Esophagus muscularis mucosa (tissue), 4 donors: ENCODE measurements at regions not wholly inside any gene's neighbourhood (a gene's known extent, or its start where the extent isn't known, plus 50 kb on each side); places are given as distances from the start of the nearest gene placed in this dataset.
A peak's percentile ranks its signal among the peaks of the same experiment; 100 is the strongest.

Experiments
- DNase-seq: peaks from one replicate; pipeline ENCODE4 v3.0.0-alpha.2; 2017; ENCODE audit errors: extremely low spot score
- H3K27ac ChIP-seq, 4 donors: fragments of 200-600 bp; sonication (generic); replicated peaks in 1 of 4; 1 replicate in 3 of 4; 2 replicates in 1 of 4; pipeline ENCODE4 v1.5.1; 2016 to 2019; ENCODE audit warnings: mild to moderate bottlenecking in 1 of 4
- H3K27me3 ChIP-seq, 4 donors: fragments of 200-600 bp; sonication (generic); one replicate each; pipeline versions ENCODE4 v1.5.1 to v1.6.0; 2016 to 2019
- H3K36me3 ChIP-seq, 4 donors: fragments of 200-600 bp; sonication (generic); one replicate each; pipeline ENCODE4 v1.5.1; 2016 to 2019
- H3K4me1 ChIP-seq, 4 donors: fragments of 200-600 bp; sonication (generic); one replicate each; pipeline ENCODE4 v1.5.1; 2016 to 2019
- H3K4me3 ChIP-seq, 4 donors: fragments of 200-600 bp; sonication (generic); 1 replicate in 2 of 4; 2 replicates in 2 of 4; pipeline ENCODE4 v1.5.1; 2016 to 2019; ENCODE audit warnings: mild to moderate bottlenecking in 4 of 4, moderate library complexity in 1 of 4
- H3K9me3 ChIP-seq, 4 donors: fragments of 200-600 bp; sonication (generic); 1 replicate in 3 of 4; 2 replicates in 1 of 4; pipeline ENCODE4 v1.5.1; 2016 to 2019
- CTCF ChIP-seq, 3 experiments: fragments of 200-600 bp in 2 of 3; fragments of 450-650 bp in 1 of 3; sonication (generic) in 2 of 3; IDR thresholded peaks; one replicate each; pipeline ENCODE4 v1.5.1; 2017 to 2019; ENCODE audit warnings: antibody characterized with exemption in 3 of 3, mild to moderate bottlenecking in 2 of 3, moderate library complexity in 1 of 3
- EP300 ChIP-seq: sonication (generic); formaldehyde crosslinking; IDR thresholded peaks from one replicate; pipeline ENCODE4 v1.6.1; 2017; ENCODE audit warnings: antibody characterized with exemption
- POLR2A ChIP-seq: fragments of 450-650 bp; IDR thresholded peaks from one replicate; pipeline ENCODE4 v1.6.1; 2017; ENCODE audit warnings: antibody characterized with exemption, moderate library complexity, mild to moderate bottlenecking, low read depth
- POLR2AphosphoS5 ChIP-seq, 2 donors: sonication (generic); formaldehyde crosslinking; IDR thresholded peaks; one replicate each; pipeline ENCODE4 v1.6.1; 2017; ENCODE audit warnings: antibody characterized with exemption in 2 of 2
- WGBS: methylation state at CpG from one replicate; pipeline ENCODE4 v1.1.5; 2018; 5-methylcytosine and 5-hydroxymethylcytosine counted together
- intact Hi-C: fragments of 100-400 bp; cut with DNase I; formaldehyde crosslinking; loops from one replicate; pipeline ENCODE4 v1.15.1; 2023

- 90% methylated on average over 3 of the region's 3 CpGs for WGBS
Observed at GRCh38 chr12:97960225-97960624, 497.6 kb downstream of the RMST start.

GRCh38 chr12:97960741-97961608 is 498.4 kb downstream of the RMST start:
- Histone ChIP-seq H3K27me3 (no peaks in the 10 kb centered on the region), H3K27ac (no peak overlapping the region), H3K4me3 (no peak overlapping the region), H3K9me3 (peaks cover 0 to 17% (median 12%) of the 10 kb centered on the region in 4 donors), H3K4me1 (no peaks in the 10 kb centered on the region), H3K36me3 (no peaks in the 10 kb centered on the region)
- intact Hi-C loops: no loop called here
- no peak for TF ChIP-seq POLR2A
- no peak for TF ChIP-seq POLR2AphosphoS5 (IDR thresholded peaks at IDR 0.05)
- TF ChIP-seq EP300: no peak
- peak; percentile 27 to 50 (median 29) for TF ChIP-seq CTCF (IDR thresholded peaks at IDR 0.05)
- 82% methylated on average over 5 of the region's 5 CpGs for WGBS
- no peak for DNase-seq

More at GRCh38 chr12:97960225-97960624, 497.6 kb downstream of the RMST start:
- H3K9me3 ChIP-seq: peaks cover 0 to 17% (median 12%) of the 10 kb centered on the region in 4 donors
- no peak for DNase-seq
- no peaks in the 10 kb centered on the region for H3K36me3 ChIP-seq
- TF ChIP-seq CTCF (IDR thresholded peaks at IDR 0.05) (no peak), EP300 (no peak)
- H3K4me1 ChIP-seq: no peaks in the 10 kb centered on the region
- H3K4me3 ChIP-seq: no peak overlapping the region
- intact Hi-C loops: no loop called here
- no peak overlapping the region for H3K27ac ChIP-seq
- no peaks in the 10 kb centered on the region for H3K27me3 ChIP-seq

- WGBS: 39% methylated on average over 2 of the region's 2 CpGs
- H3K27ac ChIP-seq: no peak overlapping the region
- intact Hi-C loops: no loop called here
Observed at GRCh38 chr12:97967831-97968230, 505.2 kb downstream of the RMST start.

GRCh38 chr12:97968641-97969197 is 506.1 kb downstream of the RMST start:
- TF ChIP-seq POLR2AphosphoS5 (IDR thresholded peaks at IDR 0.05): no peak
- intact Hi-C loops: no loop called here

More at GRCh38 chr12:97967831-97968230, 505.2 kb downstream of the RMST start:
- no peaks in the 10 kb centered on the region for H3K27me3 ChIP-seq
- H3K9me3 ChIP-seq: no peaks in the 10 kb centered on the region
- no peaks in the 10 kb centered on the region for H3K36me3 ChIP-seq
- DNase-seq: no peak
- H3K4me1 ChIP-seq: peaks cover 0 to 8% (median 6%) of the 10 kb centered on the region in 4 donors
- TF ChIP-seq CTCF (IDR thresholded peaks at IDR 0.05) (no peak), EP300 (no peak), POLR2A (no peak), POLR2AphosphoS5 (IDR thresholded peaks at IDR 0.05) (no peak)
- H3K4me3 ChIP-seq: no peak overlapping the region

GRCh38 chr12:97977870-97978405 is 515.3 kb downstream of the RMST start:
- no peak for DNase-seq
- Histone ChIP-seq H3K27ac (no peak overlapping the region), H3K27me3 (no peaks in the 10 kb centered on the region), H3K4me3 (no peak overlapping the region), H3K9me3 (peaks cover 0 to 13% (median 3%) of the 10 kb centered on the region in 4 donors), H3K4me1 (no peaks in the 10 kb centered on the region), H3K36me3 (no peaks in the 10 kb centered on the region)
- WGBS: 65% methylated on average over 2 of the region's 2 CpGs
- TF ChIP-seq EP300 (no peak), CTCF (IDR thresholded peaks at IDR 0.05) (no peak), POLR2AphosphoS5 (IDR thresholded peaks at IDR 0.05) (no peak), POLR2A (no peak)
- intact Hi-C loops: no loop called here

More at GRCh38 chr12:97968641-97969197, 506.1 kb downstream of the RMST start:
- 59% methylated on average over 5 of the region's 5 CpGs for WGBS
- H3K27ac ChIP-seq: no peak overlapping the region
- DNase-seq: no peak
- no peaks in the 10 kb centered on the region for H3K36me3 ChIP-seq
- H3K4me1 ChIP-seq: peaks cover 0 to 8% (median 6%) of the 10 kb centered on the region in 4 donors
- H3K27me3 ChIP-seq: no peaks in the 10 kb centered on the region
- H3K4me3 ChIP-seq: no peak overlapping the region
- H3K9me3 ChIP-seq: peaks cover 0 to 6% (median 0%) of the 10 kb centered on the region in 4 donors
